PC-9 (cell line): ENCODE measurements at regions not wholly inside any gene's neighbourhood (a gene's known extent, or its start where the extent isn't known, plus 50 kb on each side); places are given as distances from the start of the nearest gene placed in this dataset.

Experiments used
- BruUV-seq: library from RNA; stranded (reverse); fragments of 400-500 nt; replicated peaks from 2 replicates; lab custom pipeline; 2021; lab: Mats Ljungman, UMichigan
- CTCF ChIA-PET: fragments of 300-600 bp; sonication (Branson Sonifier 250); formaldehyde crosslinking; loops from one replicate; lab custom pipeline; 2022; ENCODE audit warnings: antibody characterized with exemption; lab: Charles Lee
- POLR2A ChIA-PET: fragments of 300-600 bp; sonication (Branson Sonifier 250); formaldehyde crosslinking; loops from one replicate; lab custom pipeline; 2022; ENCODE audit warnings: antibody characterized with exemption; ENCODE audit not compliant: unreplicated experiment; lab: Charles Lee
- DNase-seq, 2 experiments: peaks; one replicate each; pipeline versions ENCODE4 v3.0.0 to v3.0.0-alpha.2; 2015 to 2022; ENCODE audit warnings: mixed read lengths in 1 of 2
- H2AFZ ChIP-seq: fragments of 200-600 bp; sonication (generic); 2 replicates; pipeline ENCODE4 v1.8.1; 2017; ENCODE audit warnings: antibody characterized with exemption
- H3F3A ChIP-seq: fragments of 200-600 bp; sonication (generic); 2 replicates; pipeline ENCODE4 v1.8.1; 2017; ENCODE audit warnings: antibody characterized with exemption, mild to moderate bottlenecking, low read depth; ENCODE audit not compliant: insufficient read depth
- H3K27ac ChIP-seq: fragments of 200-600 bp; sonication (generic); 2 replicates; pipeline ENCODE4 v1.6.1; 2016; ENCODE audit warnings: mixed run types
- H3K27me3 ChIP-seq: fragments of 200-600 bp; sonication (generic); 2 replicates; pipeline ENCODE4 v1.6.1; 2016; ENCODE audit warnings: low read depth, mixed run types; ENCODE audit not compliant: insufficient read depth
- H3K36me3 ChIP-seq: fragments of 200-600 bp; sonication (generic); 2 replicates; pipeline ENCODE4 v1.6.1; 2016; ENCODE audit warnings: low read depth, mixed run types
- H3K4me1 ChIP-seq: fragments of 200-600 bp; sonication (generic); replicated peaks from 2 replicates; pipeline ENCODE4 v1.6.1; 2016; ENCODE audit warnings: mixed run types; ENCODE audit not compliant: insufficient read depth
- H3K4me2 ChIP-seq: fragments of 200-600 bp; sonication (generic); 2 replicates; pipeline ENCODE4 v1.6.1; 2017; ENCODE audit warnings: mixed run types
- H3K4me3 ChIP-seq: fragments of 200-600 bp; sonication (generic); 2 replicates; pipeline ENCODE4 v1.6.1; 2016; ENCODE audit warnings: mixed run types
- H3K79me2 ChIP-seq: fragments of 200-600 bp; sonication (generic); 2 replicates; pipeline ENCODE4 v1.6.1; 2017; ENCODE audit warnings: low read depth, mixed run types
- H3K9me2 ChIP-seq: fragments of 200-600 bp; sonication (generic); 2 replicates; pipeline ENCODE4 v1.8.1; 2017; ENCODE audit warnings: mild to moderate bottlenecking; ENCODE audit not compliant: insufficient read depth
- H3K9me3 ChIP-seq: fragments of 200-600 bp; sonication (generic); 2 replicates; pipeline ENCODE4 v1.8.1; 2016; ENCODE audit warnings: low read depth; ENCODE audit not compliant: insufficient read depth
- H4K20me1 ChIP-seq: fragments of 200-600 bp; sonication (generic); 2 replicates; pipeline ENCODE4 v1.8.1; 2017; ENCODE audit not compliant: insufficient read depth
- CTCF ChIP-seq: fragments of 200-600 bp; sonication (generic); conservative IDR thresholded peaks from 2 replicates; pipeline ENCODE4 v1.6.1; 2017; ENCODE audit warnings: mixed run types, antibody characterized with exemption, mild to moderate bottlenecking, moderate library complexity
- EZH2 ChIP-seq: fragments of 200-600 bp; sonication (generic); IDR thresholded peaks from 2 replicates; pipeline ENCODE4 v1.8.0; 2017; ENCODE audit warnings: antibody characterized with exemption, low read depth
- intact Hi-C: fragments of 100-400 bp; cut with micrococcal nuclease; formaldehyde crosslinking; loops from one replicate; pipeline ENCODE4 v1.10.0; 2022; ENCODE audit not compliant: unreplicated experiment

- no peaks in the 10 kb centered on the region for H3K4me1 ChIP-seq
- no peaks in the 10 kb centered on the region for H3K36me3 ChIP-seq
- BruUV-seq, result no TSS peak
- no peak for DNase-seq
- no peaks in the 10 kb centered on the region for H3K27me3 ChIP-seq
- H4K20me1 ChIP-seq, result no peaks in the 10 kb centered on the region
- H3K9me2 ChIP-seq, result no peaks in the 10 kb centered on the region
- intact Hi-C loops, result no loop called here
- H3K79me2 ChIP-seq, result no peaks in the 10 kb centered on the region
- H3K9me3 ChIP-seq, result no peaks in the 10 kb centered on the region
- no peak overlapping the region for H3K4me2 ChIP-seq
- POLR2A ChIA-PET, result no interaction called here
- no peak overlapping the region for H3K4me3 ChIP-seq
- no peak overlapping the region for H3K27ac ChIP-seq
- H2AFZ ChIP-seq, result no peak overlapping the region
- TF ChIP-seq CTCF (no peak), EZH2 (no peak)
- no peaks in the 10 kb centered on the region for H3F3A ChIP-seq
- CTCF ChIA-PET, result no interaction called here
Observed at GRCh38 chr9:82062245-82062644, 73.7 kb downstream of the SPATA31D1 start.

- Histone ChIP-seq H3F3A (no peaks in the 10 kb centered on the region), H3K27ac (no peak overlapping the region), H3K4me3 (no peak overlapping the region), H4K20me1 (no peaks in the 10 kb centered on the region), H3K9me2 (no peaks in the 10 kb centered on the region; the same call in 1 of the 2 replicates), H3K36me3 (no peaks in the 10 kb centered on the region), H3K4me1 (no peaks in the 10 kb centered on the region), H3K79me2 (no peaks in the 10 kb centered on the region), H3K27me3 (no peaks in the 10 kb centered on the region), H3K4me2 (no peak overlapping the region), H3K9me3 (no peaks in the 10 kb centered on the region), H2AFZ (no peak overlapping the region)
- intact Hi-C loops, result no loop called here
- CTCF ChIA-PET, result no interaction called here
- TF ChIP-seq CTCF (no peak), EZH2 (no peak)
- BruUV-seq, result no TSS peak
- POLR2A ChIA-PET, result interaction anchor here (0.6 kb wide), 1 partner anchor 384 kb away, joined by 4 read pairs; no protein-coding TSS in a partner anchor
- DNase-seq, result no peak
Observed at GRCh38 chr9:82073551-82074543, 85.3 kb downstream of the SPATA31D1 start.

GRCh38 chr9:82080265-82080664, 91.7 kb downstream of the SPATA31D1 start:
- Histone ChIP-seq H3K4me2 (no peak overlapping the region), H3K79me2 (no peaks in the 10 kb centered on the region), H3K4me3 (no peak overlapping the region), H2AFZ (no peak overlapping the region), H3K9me2 (no peaks in the 10 kb centered on the region; the same call in 1 of the 2 replicates), H3K27ac (no peak overlapping the region), H3K9me3 (no peaks in the 10 kb centered on the region), H3K27me3 (no peaks in the 10 kb centered on the region), H3K36me3 (no peaks in the 10 kb centered on the region), H3K4me1 (no peaks in the 10 kb centered on the region), H3F3A (no peaks in the 10 kb centered on the region), H4K20me1 (no peaks in the 10 kb centered on the region)
- POLR2A ChIA-PET, result no interaction called here
- BruUV-seq, result no TSS peak
- CTCF ChIA-PET, result no interaction called here
- DNase-seq, result no peak
- intact Hi-C loops, result no loop called here
- TF ChIP-seq CTCF (no peak), EZH2 (no peak)
